H9 (cell line): ENCODE measurements at regions not wholly inside any gene's neighbourhood (a gene's known extent, or its start where the extent isn't known, plus 50 kb on each side); places are given as distances from the start of the nearest gene placed in this dataset.

Experiments
- DNase-seq: peaks from one replicate; pipeline ENCODE4 v3.0.0-alpha.2; 2017
- H2AFZ ChIP-seq: one replicate; pipeline ENCODE4 v1.6.1; 2013; ENCODE audit warnings: mild to moderate bottlenecking, low read length, control low read depth, moderate library complexity
- H2AK5ac ChIP-seq: 2 replicates; pipeline ENCODE4 v1.6.1; 2013; ENCODE audit warnings: low read length, control low read depth, mixed read lengths; ENCODE audit not compliant: insufficient read length
- H2BK120ac ChIP-seq: one replicate; pipeline ENCODE4 v1.6.1; 2013; ENCODE audit warnings: low read depth, mild to moderate bottlenecking, low read length, control low read depth, inconsistent platforms; ENCODE audit not compliant: poor library complexity, severe bottlenecking
- H2BK12ac ChIP-seq: 2 replicates; pipeline ENCODE4 v1.6.1; 2013; ENCODE audit warnings: low read length, control low read depth, mixed read lengths, low read depth; ENCODE audit not compliant: insufficient read length
- H2BK15ac ChIP-seq: 2 replicates; pipeline ENCODE4 v1.6.1; 2013; ENCODE audit warnings: low read depth, low read length, control low read depth
- H2BK20ac ChIP-seq: one replicate; pipeline ENCODE4 v1.6.1; 2013; ENCODE audit warnings: low read depth, mild to moderate bottlenecking, low read length, control low read depth, inconsistent platforms; ENCODE audit not compliant: poor library complexity, severe bottlenecking
- H2BK5ac ChIP-seq: 2 replicates; pipeline ENCODE4 v1.6.1; 2013; ENCODE audit warnings: low read length, control low read depth, mixed read lengths; ENCODE audit not compliant: insufficient read length
- H3K14ac ChIP-seq: 2 replicates; pipeline ENCODE4 v1.6.1; 2013; ENCODE audit warnings: low read length, control low read depth; ENCODE audit not compliant: insufficient read depth
- H3K18ac ChIP-seq: 2 replicates; pipeline ENCODE4 v1.6.1; 2013; ENCODE audit warnings: low read depth, mild to moderate bottlenecking, mixed read lengths, low read length, control low read depth; ENCODE audit not compliant: insufficient read length
- H3K23ac ChIP-seq: 2 replicates; pipeline ENCODE4 v1.6.1; 2013; ENCODE audit warnings: low read length, control low read depth, mixed read lengths, low read depth; ENCODE audit not compliant: insufficient read length
- H3K23me2 ChIP-seq: 2 replicates; pipeline ENCODE4 v1.6.1; 2013; ENCODE audit warnings: low read depth, mild to moderate bottlenecking, mixed read lengths, low read length, control low read depth; ENCODE audit not compliant: insufficient read length, poor library complexity, severe bottlenecking
- H3K27ac ChIP-seq: 2 replicates; pipeline ENCODE4 v1.5.1; 2013; ENCODE audit warnings: low read length, control low read depth, mixed read lengths, low read depth; ENCODE audit not compliant: insufficient read length
- H3K27me3 ChIP-seq: 2 replicates; pipeline ENCODE4 v1.6.1; 2013; ENCODE audit warnings: low read length, control low read depth, inconsistent platforms; ENCODE audit not compliant: insufficient read depth
- H3K4ac ChIP-seq: 2 replicates; pipeline ENCODE4 v1.6.1; 2013; ENCODE audit warnings: low read depth, mild to moderate bottlenecking, control low read depth, inconsistent platforms, low read length, moderate library complexity
- H3K4me1 ChIP-seq: 2 replicates; pipeline ENCODE4 v1.6.1; 2013; ENCODE audit warnings: low read length, control low read depth, inconsistent platforms; ENCODE audit not compliant: insufficient read depth
- H3K4me2 ChIP-seq: 2 replicates; pipeline ENCODE4 v1.6.1; 2013; ENCODE audit warnings: low read length, control low read depth, mixed read lengths; ENCODE audit not compliant: insufficient read length, insufficient read depth
- H3K56ac ChIP-seq: 2 replicates; pipeline ENCODE4 v1.6.1; 2013; ENCODE audit warnings: low read depth, mild to moderate bottlenecking, mixed read lengths, low read length, control low read depth; ENCODE audit not compliant: insufficient read length
- H3K79me1 ChIP-seq: 2 replicates; pipeline ENCODE4 v1.6.1; 2013; ENCODE audit warnings: low read depth, mild to moderate bottlenecking, moderate library complexity, low read length, control low read depth, inconsistent platforms; ENCODE audit not compliant: insufficient read depth, poor library complexity, severe bottlenecking
- H3K79me2 ChIP-seq: 2 replicates; pipeline ENCODE4 v1.6.1; 2013; ENCODE audit warnings: low read length, control low read depth, inconsistent platforms; ENCODE audit not compliant: insufficient read depth
- H3K9ac ChIP-seq: 2 replicates; pipeline ENCODE4 v1.6.1; 2013; ENCODE audit warnings: low read length, control low read depth, mixed read lengths; ENCODE audit not compliant: insufficient read length; ENCODE audit errors: extremely low read depth
- H3K9me3 ChIP-seq: one replicate; pipeline ENCODE4 v1.6.1; 2013; ENCODE audit warnings: low read depth, low read length, inconsistent platforms; ENCODE audit not compliant: control insufficient read depth
- H3T11ph ChIP-seq: one replicate; pipeline ENCODE4 v1.6.1; 2013; ENCODE audit warnings: mild to moderate bottlenecking, low read length, control low read depth, inconsistent platforms
- H4K20me1 ChIP-seq: one replicate; pipeline ENCODE4 v1.6.1; 2013; ENCODE audit not compliant: control insufficient read depth, insufficient read length, insufficient read depth
- H4K5ac ChIP-seq: 2 replicates; pipeline ENCODE4 v1.6.1; 2013; ENCODE audit warnings: low read depth, mild to moderate bottlenecking, mixed read lengths, low read length, control low read depth; ENCODE audit not compliant: insufficient read length
- H4K8ac ChIP-seq: replicated peaks from 2 replicates; pipeline ENCODE4 v1.6.1; 2013; ENCODE audit warnings: low read length, control low read depth, mixed read lengths, low read depth; ENCODE audit not compliant: insufficient read length
- H4K91ac ChIP-seq: 2 replicates; pipeline ENCODE4 v1.6.1; 2013; ENCODE audit warnings: low read depth, mild to moderate bottlenecking, moderate library complexity, mixed read lengths, low read length, control low read depth; ENCODE audit not compliant: insufficient read length
- H3K27ac Mint-ChIP-seq, 3 experiments: 2 replicates in 2 of 3; 3 replicates in 1 of 3; pipeline ENCODE4 v1.8.0; 2020 to 2021; ENCODE audit warnings: mixed read lengths in 3 of 3, mild to moderate bottlenecking in 1 of 3, moderate library complexity in 1 of 3
- H3K27me3 Mint-ChIP-seq: 2 replicates; pipeline ENCODE4 v1.8.0; 2021; ENCODE audit warnings: low read depth, mild to moderate bottlenecking, moderate library complexity, mixed read lengths
- H3K36me3 Mint-ChIP-seq, 3 experiments: 2 replicates in 2 of 3; 3 replicates in 1 of 3; pipeline ENCODE4 v1.8.0; 2020 to 2021; ENCODE audit warnings: low read depth in 3 of 3, mixed read lengths in 3 of 3; ENCODE audit not compliant: insufficient read depth in 1 of 3
- H3K4me1 Mint-ChIP-seq, 2 experiments: 2 replicates each; pipeline ENCODE4 v1.8.0; 2020; ENCODE audit warnings: mixed read lengths in 2 of 2
- H3K4me3 Mint-ChIP-seq, 2 experiments: 2 replicates in 1 of 2; 3 replicates in 1 of 2; pipeline ENCODE4 v1.8.0; 2020 to 2021; ENCODE audit warnings: mild to moderate bottlenecking in 2 of 2, mixed read lengths in 2 of 2, moderate library complexity in 1 of 2
- H3K9me3 Mint-ChIP-seq, 2 experiments: 2 replicates in 1 of 2; 3 replicates in 1 of 2; pipeline ENCODE4 v1.8.0; 2020; ENCODE audit warnings: mild to moderate bottlenecking in 2 of 2, mixed read lengths in 2 of 2, moderate library complexity in 1 of 2
- WGBS: extraction: QIAGEN DNeasy Blood & Tissue Kit; methylation state at CpG from one replicate; pipeline ENCODE4 v1.1.7; 2013; ENCODE audit warnings: missing lambda C conversion rate, low lambda C conversion rate, mixed read lengths; ENCODE audit not compliant: insufficient read length; ENCODE audit errors: extremely low coverage; 5-methylcytosine and 5-hydroxymethylcytosine counted together
- TF ChIP-seq, protein P1 (sequence below): fragments of 200-600 bp; sonication (generic); conservative IDR thresholded peaks from 3 replicates; pipeline ENCODE4 v1.8.0; 2021; ENCODE audit warnings: antibody characterized with exemption, mild to moderate bottlenecking

DNA sequence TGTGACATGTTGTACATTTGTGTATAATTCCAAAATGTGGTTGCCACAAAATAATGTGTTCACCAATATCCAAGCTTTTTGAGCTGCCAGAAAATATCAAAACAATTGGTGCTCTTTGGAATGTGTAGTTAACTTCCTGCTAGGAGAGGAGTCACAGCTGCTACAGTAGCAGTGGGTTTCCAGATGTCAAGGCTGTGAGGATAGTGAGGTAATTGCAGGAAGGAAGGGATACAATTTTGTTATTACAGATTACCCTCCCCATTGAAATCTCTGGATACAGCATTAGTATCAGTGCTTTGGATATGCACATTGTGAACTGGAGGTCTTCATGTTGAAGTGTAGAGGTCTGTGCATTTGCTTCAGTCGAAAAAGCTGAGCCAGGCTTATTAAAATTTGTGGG lies 253.2 kb downstream of the PTPRC start:
- Histone ChIP-seq H4K91ac (no peak overlapping the region), H3K27me3 (no peaks in the 10 kb centered on the region), H4K8ac (no peak overlapping the region), H3K79me1 (no peaks in the 10 kb centered on the region), H3K4ac (no peak overlapping the region), H2BK120ac (no peak overlapping the region), H4K5ac (no peak overlapping the region), H3K4me1 (no peaks in the 10 kb centered on the region), H2AK5ac (no peak overlapping the region), H3K23me2 (no peaks in the 10 kb centered on the region), H2BK5ac (no peak overlapping the region), H3T11ph (no peak overlapping the region), H3K14ac (no peak overlapping the region), H3K9ac (no peak overlapping the region), H2BK15ac (no peak overlapping the region), H2AFZ (no peak overlapping the region), H3K9me3 (no peaks in the 10 kb centered on the region), H4K20me1 (no peaks in the 10 kb centered on the region), H3K4me2 (no peak overlapping the region), H2BK12ac (no peak overlapping the region), H3K56ac (no peak overlapping the region), H3K18ac (no peak overlapping the region), H3K27ac (no peak overlapping the region), H3K79me2 (no peaks in the 10 kb centered on the region), H2BK20ac (no peak overlapping the region), H3K23ac (no peak overlapping the region)
- Mint-ChIP-seq H3K36me3 (no peaks in the 10 kb centered on the region), H3K27ac (no peak overlapping the region), H3K4me3 (no peak overlapping the region), H3K27me3 (no peaks in the 10 kb centered on the region), H3K9me3 (no peaks in the 10 kb centered on the region), H3K4me1 (peaks cover 0 to 6% of the 10 kb centered on the region in 2 experiments; a peak in 2 of 4 replicates)
- TF ChIP-seq, protein P1, sequence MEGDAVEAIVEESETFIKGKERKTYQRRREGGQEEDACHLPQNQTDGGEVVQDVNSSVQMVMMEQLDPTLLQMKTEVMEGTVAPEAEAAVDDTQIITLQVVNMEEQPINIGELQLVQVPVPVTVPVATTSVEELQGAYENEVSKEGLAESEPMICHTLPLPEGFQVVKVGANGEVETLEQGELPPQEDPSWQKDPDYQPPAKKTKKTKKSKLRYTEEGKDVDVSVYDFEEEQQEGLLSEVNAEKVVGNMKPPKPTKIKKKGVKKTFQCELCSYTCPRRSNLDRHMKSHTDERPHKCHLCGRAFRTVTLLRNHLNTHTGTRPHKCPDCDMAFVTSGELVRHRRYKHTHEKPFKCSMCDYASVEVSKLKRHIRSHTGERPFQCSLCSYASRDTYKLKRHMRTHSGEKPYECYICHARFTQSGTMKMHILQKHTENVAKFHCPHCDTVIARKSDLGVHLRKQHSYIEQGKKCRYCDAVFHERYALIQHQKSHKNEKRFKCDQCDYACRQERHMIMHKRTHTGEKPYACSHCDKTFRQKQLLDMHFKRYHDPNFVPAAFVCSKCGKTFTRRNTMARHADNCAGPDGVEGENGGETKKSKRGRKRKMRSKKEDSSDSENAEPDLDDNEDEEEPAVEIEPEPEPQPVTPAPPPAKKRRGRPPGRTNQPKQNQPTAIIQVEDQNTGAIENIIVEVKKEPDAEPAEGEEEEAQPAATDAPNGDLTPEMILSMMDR = no peak
- DNase-seq = no peak
- no CpG with 5 or more reads among the region's 1 CpG for WGBS
